ENCODE measurements at regions not wholly inside any gene's neighbourhood (a gene's known extent, or its start where the extent isn't known, plus 50 kb on each side); places are given as distances from the start of the nearest gene placed in this dataset.

DNA sequence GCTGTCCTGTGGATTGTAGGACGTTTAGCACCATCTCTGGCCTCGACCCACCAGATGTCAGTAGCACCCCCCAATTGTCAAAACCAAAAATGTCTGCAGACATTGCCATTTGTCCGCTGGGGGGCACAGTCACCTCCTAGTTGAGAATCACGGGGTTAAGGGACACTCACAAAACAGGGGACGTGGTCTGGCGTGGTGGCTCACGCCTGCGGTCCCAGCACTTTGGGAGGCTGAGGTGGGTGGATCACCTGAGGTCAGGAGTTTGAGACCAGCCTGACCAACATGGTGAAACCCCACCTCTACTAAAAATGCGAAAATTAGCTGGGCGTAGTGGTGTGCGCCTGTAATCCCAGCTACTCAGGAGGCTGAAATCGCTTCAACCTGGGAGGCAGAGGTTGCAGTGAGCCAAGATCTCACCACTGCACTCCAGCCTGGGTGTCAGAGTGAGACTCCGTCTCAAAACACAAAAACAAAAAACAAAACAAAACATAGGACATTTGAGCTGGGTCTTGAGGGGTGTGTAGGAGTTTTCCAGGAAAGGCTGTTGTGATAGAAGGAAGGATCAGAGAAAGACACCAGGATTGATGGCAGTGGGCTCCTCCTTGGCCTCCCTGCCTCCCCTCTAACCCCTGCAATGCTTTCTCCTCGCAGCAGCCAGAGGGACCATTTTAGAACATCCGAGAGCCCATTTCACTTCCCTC is 171.8 kb upstream of the GSE1 start:
- dilution Hi-C loops (cut with HindIII; ENCODE audit: low sequenced_read_pairs, unreplicated experiment): no loop called here
- ChIA-PET POLR2A (ENCODE audit: unreplicated experiment) (no interaction called here), CTCF (no interaction called here)
- Histone ChIP-seq H2BK5ac (ENCODE audit: low read depth, low read length, poor library complexity, severe bottlenecking) (no peak overlapping the region), H3K79me1 (ENCODE audit: low read depth in 1 of 2, low read length in 2 of 2) (peaks cover 0 to 14% of the 10 kb centered on the region in 2 experiments; a peak in 2 of 4 replicates), H3K9me3 (ENCODE audit: control insufficient read depth, insufficient read depth, low read length) (no peaks in the 10 kb centered on the region), H2BK15ac (ENCODE audit: low read depth, low read length) (no peak overlapping the region), H3K4me3 (ENCODE audit: insufficient read depth, low read depth, low read length) (no peak overlapping the region), H3K18ac (ENCODE audit: low read depth, low read length) (no peak overlapping the region), H2AK9ac (replicated peaks; ENCODE audit: low read depth, low read length, poor library complexity) (no peak overlapping the region), H3K36me3 (ENCODE audit: control insufficient read depth, insufficient read depth, low read length) (peaks cover 10% of the 10 kb centered on the region), H3K27ac (ENCODE audit: insufficient read depth, low read length) (no peak overlapping the region), H3K23ac (ENCODE audit: low read depth, low read length) (no peak overlapping the region), H2BK120ac (ENCODE audit: low read depth, low read length) (no peak overlapping the region), H4K5ac (ENCODE audit: low read depth, low read length) (no peak overlapping the region), H2AFZ (replicated peaks; ENCODE audit: low read length, poor library complexity) (no peak overlapping the region), H3K14ac (replicated peaks; ENCODE audit: low read depth, low read length) (no peak overlapping the region), H3K9me1 (ENCODE audit: insufficient read depth, low read length) (no peaks in the 10 kb centered on the region), H2BK20ac (ENCODE audit: low read depth, low read length) (no peak overlapping the region), H3K4me1 (ENCODE audit: control insufficient read depth, insufficient read depth, low read length) (no peaks in the 10 kb centered on the region; the same call in 1 of the 2 replicates), H3K9ac (ENCODE audit: low read depth, low read length) (no peak overlapping the region), H4K8ac (ENCODE audit: low read depth in 2 of 2, low read length in 2 of 2) (no peak overlapping the region), H3K27me3 (ENCODE audit: control insufficient read depth, insufficient read depth, low read length) (no peaks in the 10 kb centered on the region), H4K20me1 (ENCODE audit: insufficient read depth, low read length) (peaks cover 58% of the 10 kb centered on the region), H3K4me2 (ENCODE audit: low read depth, low read length) (no peak overlapping the region), H4K91ac (ENCODE audit: insufficient read depth, low read depth, low read length) (no peak overlapping the region), H3K4ac (ENCODE audit: low read depth, low read length) (no peak overlapping the region), H3K56ac (ENCODE audit: extremely low read depth, insufficient read depth, low read length) (no peak overlapping the region), H2AK5ac (ENCODE audit: low read depth, low read length) (no peak overlapping the region)
- no peak for TF ChIP-seq MAZ (IDR thresholded peaks at IDR 0.05; ENCODE audit: borderline replicate concordance, low read depth, low read length)
- TF ChIP-seq RFX5 (IDR thresholded peaks at IDR 0.05; ENCODE audit: low read depth, low read length): no peak
- TF ChIP-seq SMC3 (IDR thresholded peaks at IDR 0.05; ENCODE audit: low read depth, low read length): no peak
- TF ChIP-seq, protein P1, sequence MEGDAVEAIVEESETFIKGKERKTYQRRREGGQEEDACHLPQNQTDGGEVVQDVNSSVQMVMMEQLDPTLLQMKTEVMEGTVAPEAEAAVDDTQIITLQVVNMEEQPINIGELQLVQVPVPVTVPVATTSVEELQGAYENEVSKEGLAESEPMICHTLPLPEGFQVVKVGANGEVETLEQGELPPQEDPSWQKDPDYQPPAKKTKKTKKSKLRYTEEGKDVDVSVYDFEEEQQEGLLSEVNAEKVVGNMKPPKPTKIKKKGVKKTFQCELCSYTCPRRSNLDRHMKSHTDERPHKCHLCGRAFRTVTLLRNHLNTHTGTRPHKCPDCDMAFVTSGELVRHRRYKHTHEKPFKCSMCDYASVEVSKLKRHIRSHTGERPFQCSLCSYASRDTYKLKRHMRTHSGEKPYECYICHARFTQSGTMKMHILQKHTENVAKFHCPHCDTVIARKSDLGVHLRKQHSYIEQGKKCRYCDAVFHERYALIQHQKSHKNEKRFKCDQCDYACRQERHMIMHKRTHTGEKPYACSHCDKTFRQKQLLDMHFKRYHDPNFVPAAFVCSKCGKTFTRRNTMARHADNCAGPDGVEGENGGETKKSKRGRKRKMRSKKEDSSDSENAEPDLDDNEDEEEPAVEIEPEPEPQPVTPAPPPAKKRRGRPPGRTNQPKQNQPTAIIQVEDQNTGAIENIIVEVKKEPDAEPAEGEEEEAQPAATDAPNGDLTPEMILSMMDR (conservative IDR thresholded peaks at IDR 0.05; ENCODE audit: low read depth, low read length): no peak
- TF ChIP-seq RAD21 (IDR thresholded peaks at IDR 0.05; ENCODE audit: low read length): no peak
- TF ChIP-seq NFE2L2 (IDR thresholded peaks at IDR 0.05; ENCODE audit: low read depth, low read length): no peak
- no peak for TF ChIP-seq FOS (IDR thresholded peaks at IDR 0.05; ENCODE audit: low read depth, low read length)
- TF ChIP-seq CEBPB (IDR thresholded peaks at IDR 0.05; ENCODE audit: low read depth, low read length): no peak
- TF ChIP-seq MXI1 (IDR thresholded peaks at IDR 0.05; ENCODE audit: borderline replicate concordance, low read depth, low read length): no peak
- TF ChIP-seq CHD1 (IDR thresholded peaks at IDR 0.05; ENCODE audit: low read depth, low read length): no peak
- 100% methylated on average over 2 of the region's 15 CpGs; no CpG with 5 or more reads in 1 of the 2 experiments for whole genome bisulfite sequencing, 2 experiments (ENCODE audit: extremely low coverage in 2 of 2, insufficient read length in 1 of 2)
- intact Hi-C loops (cut with micrococcal nuclease): no loop called here
- in situ Hi-C loops (cut with MboI; ENCODE audit: low sequenced_read_pairs): no loop called here
- ATAC-seq (ENCODE audit: low read depth) (no peak), DNase-seq (no peak)
- no TSS peak for BruUV-seq (replicated peaks)

Measured in IMR-90 (cell line).